HepG2 (cell line): ENCODE measurements at regions not wholly inside any gene's neighbourhood (a gene's known extent, or its start where the extent isn't known, plus 50 kb on each side); places are given as distances from the start of the nearest gene placed in this dataset.

Experiments used
- ATAC-seq: fragments of 200-7000 bp; cut with Tn5 transposase; 3 replicates; pipeline ENCODE4 v1.9.1; 2020; ENCODE audit warnings: mild to moderate bottlenecking, moderate library complexity
- BruUV-seq: library from RNA; stranded (reverse); fragments of 400-500 nt; replicated peaks from 2 replicates; lab custom pipeline; 2021; lab: Mats Ljungman, UMichigan
- CTCF ChIA-PET: fragments of 300-600 bp; formaldehyde crosslinking; extraction: SDS; loops from one replicate; lab custom pipeline; 2021; ENCODE audit warnings: low total read pairs, inconsistent platforms, low intra/inter-chr PET ratio; lab: Yijun Ruan, JAX
- POLR2A ChIA-PET: fragments of 350-600 bp; sonication (Branson Sonifier 250); formaldehyde crosslinking; loops from one replicate; lab custom pipeline; 2020; ENCODE audit warnings: antibody characterized with exemption, inconsistent platforms; lab: Yijun Ruan, JAX
- DNase-seq: peaks from one replicate; pipeline ENCODE4 v3.0.0-alpha.2; 2015; ENCODE audit warnings: low spot score
- FAIRE-seq: peaks from 3 replicates; lab custom pipeline; 2011; peaks lifted over from hg19 to GRCh38; lab: Jason Lieb, UNC
- H2AFZ ChIP-seq: one replicate; pipeline ENCODE4 v1.6.1; 2011; ENCODE audit warnings: low read length, inconsistent platforms
- H3K27ac ChIP-seq: fragments of 300-600 bp; 3 replicates; pipeline ENCODE4 v1.8.0; 2011; ENCODE audit warnings: mixed run types, mild to moderate bottlenecking, mixed read lengths, low read length, inconsistent platforms; ENCODE audit not compliant: insufficient read depth; ENCODE audit errors: extremely low read length
- H3K27me3 ChIP-seq, 2 experiments: fragments of 200-600 bp in 1 of 2; 2 replicates in 1 of 2; 3 replicates in 1 of 2; pipeline versions ENCODE4 v1.6.0 to v1.8.0; 2011; ENCODE audit warnings: low read length in 2 of 2, mild to moderate bottlenecking in 2 of 2, moderate library complexity in 2 of 2, inconsistent platforms in 1 of 2; ENCODE audit not compliant: insufficient read depth in 2 of 2, control insufficient read depth in 1 of 2
- H3K36me3 ChIP-seq, 2 experiments: fragments of 200-600 bp in 1 of 2; replicated peaks in 1 of 2; 2 replicates in 1 of 2; 3 replicates in 1 of 2; pipeline versions ENCODE4 v1.5.1 to v1.8.0; 2011; ENCODE audit warnings: low read length in 2 of 2, inconsistent platforms in 1 of 2; ENCODE audit not compliant: insufficient read depth in 2 of 2, control insufficient read depth in 1 of 2
- H3K4me1 ChIP-seq: 2 replicates; pipeline ENCODE4 v1.5.1; 2012; ENCODE audit warnings: low read length, inconsistent platforms; ENCODE audit not compliant: insufficient read depth
- H3K4me2 ChIP-seq: 2 replicates; pipeline ENCODE4 v1.6.0; 2011; ENCODE audit warnings: low read depth, low read length, inconsistent platforms
- H3K4me3 ChIP-seq, 3 experiments: fragments of 200-600 bp in 1 of 3; sonication (generic), shearing (Covaris generic) in 1 of 3; replicated peaks in 1 of 3; 2 replicates each; pipeline ENCODE4 v1.5.1; 2011 to 2016; ENCODE audit warnings: low read length in 3 of 3, inconsistent platforms in 2 of 3, low read depth in 2 of 3, mild to moderate bottlenecking in 2 of 3, control low read depth in 1 of 3, mixed read lengths in 1 of 3; ENCODE audit not compliant: insufficient read depth in 1 of 3
- H3K79me2 ChIP-seq: one replicate; pipeline ENCODE4 v1.6.1; 2011; ENCODE audit warnings: low read length, inconsistent platforms; ENCODE audit not compliant: insufficient read depth
- H3K9ac ChIP-seq: 2 replicates; pipeline ENCODE4 v1.6.0; 2011; ENCODE audit warnings: mild to moderate bottlenecking, low read depth, low read length, inconsistent platforms; ENCODE audit not compliant: insufficient read depth
- H3K9me3 ChIP-seq: 2 replicates; pipeline ENCODE4 v1.5.1; 2012; ENCODE audit warnings: mild to moderate bottlenecking, low read length
- H4K20me1 ChIP-seq: 2 replicates; pipeline ENCODE4 v1.6.0; 2011; ENCODE audit warnings: inconsistent platforms, mild to moderate bottlenecking, low read length, moderate library complexity; ENCODE audit not compliant: insufficient read depth
- FOXC1 ChIP-seq: sonication (generic); formaldehyde crosslinking; IDR thresholded peaks from 2 replicates; pipeline ENCODE4 v1.8.0; 2022; ENCODE audit warnings: mild to moderate bottlenecking, missing genetic modification reagents, borderline replicate concordance
- GATA4 ChIP-seq: sonication (generic); IDR thresholded peaks from 2 replicates; pipeline ENCODE4 v1.6.1; 2016; ENCODE audit warnings: antibody characterized with exemption, low read depth, borderline replicate concordance
- SATB2 ChIP-seq: sonication (generic); formaldehyde crosslinking; IDR thresholded peaks from 2 replicates; pipeline ENCODE4 v1.5.0; 2020; ENCODE audit warnings: missing genetic modification reagents
- SRSF1 ChIP-seq: fragments of 200-400 bp; formaldehyde crosslinking; optimal IDR thresholded peaks from 2 replicates; pipeline ENCODE3; 2017; ENCODE audit warnings: mild to moderate bottlenecking, low read depth, low read length, moderate library complexity
- ZFP37 ChIP-seq: sonication (generic); formaldehyde crosslinking; IDR thresholded peaks from 2 replicates; pipeline ENCODE4 v1.4.0; 2020; ENCODE audit warnings: missing genetic modification reagents, borderline replicate concordance
- ZNF124 ChIP-seq: sonication (generic); formaldehyde crosslinking; IDR thresholded peaks from 2 replicates; pipeline ENCODE4 v1.4.0; 2020; ENCODE audit warnings: missing genetic modification reagents
- ZNF343 ChIP-seq: sonication (generic); formaldehyde crosslinking; IDR thresholded peaks from 2 replicates; pipeline ENCODE4 v1.4.0; 2020; ENCODE audit warnings: mild to moderate bottlenecking, missing genetic modification reagents
- ZNF710 ChIP-seq: sonication (generic); formaldehyde crosslinking; IDR thresholded peaks from 2 replicates; pipeline ENCODE4 v1.5.0; 2020; ENCODE audit warnings: mild to moderate bottlenecking, missing genetic modification reagents, borderline replicate concordance
- WGBS: methylation state at CpG from one replicate; pipeline ENCODE4 v1.1.6; 2017; ENCODE audit warnings: low lambda C conversion rate; 5-methylcytosine and 5-hydroxymethylcytosine counted together
- in situ Hi-C: cut with HindIII; loops from 2 replicates; pipeline ENCODE4 v1.10.0; 2017; ENCODE audit warnings: low pct_unique_long_range_greater_than_20kb; ENCODE audit not compliant: extremely low pct_ligation_motif_present
- intact Hi-C: fragments of 100-400 bp; cut with micrococcal nuclease; formaldehyde crosslinking; loops from one replicate; pipeline ENCODE4 v1.10.0; 2022; ENCODE audit not compliant: unreplicated experiment
- TF ChIP-seq, protein P1 (sequence below): sonication (generic); formaldehyde crosslinking; IDR thresholded peaks from 2 replicates; pipeline ENCODE4 v1.5.0; 2020; ENCODE audit warnings: missing genetic modification reagents
- TF ChIP-seq, protein P2 (sequence below): sonication (generic); formaldehyde crosslinking; IDR thresholded peaks from 2 replicates; pipeline ENCODE4 v1.8.1; 2022; ENCODE audit warnings: low read depth, mild to moderate bottlenecking, missing genetic modification reagents
- TF ChIP-seq, protein P3 (sequence below): sonication (generic); formaldehyde crosslinking; IDR thresholded peaks from 2 replicates; pipeline ENCODE4 v1.4.0; 2020; ENCODE audit warnings: missing genetic modification reagents

- TF ChIP-seq ZNF710 (CRISPR knock-in tag): no peak
Measured at GRCh38 chr5:6289239-6289638, 89.1 kb downstream of the MED10 start (continued).

- H3K27ac ChIP-seq: no peak overlapping the region
- FAIRE-seq: no peak
- H2AFZ ChIP-seq: no peak overlapping the region
- H3K9me3 ChIP-seq: no peaks in the 10 kb centered on the region
- no peaks in the 10 kb centered on the region for H3K27me3 ChIP-seq
- no peaks in the 10 kb centered on the region for H3K36me3 ChIP-seq
- TF ChIP-seq, protein P1, sequence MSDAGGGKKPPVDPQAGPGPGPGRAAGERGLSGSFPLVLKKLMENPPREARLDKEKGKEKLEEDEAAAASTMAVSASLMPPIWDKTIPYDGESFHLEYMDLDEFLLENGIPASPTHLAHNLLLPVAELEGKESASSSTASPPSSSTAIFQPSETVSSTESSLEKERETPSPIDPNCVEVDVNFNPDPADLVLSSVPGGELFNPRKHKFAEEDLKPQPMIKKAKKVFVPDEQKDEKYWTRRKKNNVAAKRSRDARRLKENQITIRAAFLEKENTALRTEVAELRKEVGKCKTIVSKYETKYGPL (CRISPR knock-in tag): no peak
- no peak for TF ChIP-seq FOXC1
- TF ChIP-seq SRSF1: no peak
- no peak for TF ChIP-seq ZFP37 (CRISPR knock-in tag)
- TF ChIP-seq, protein P2, sequence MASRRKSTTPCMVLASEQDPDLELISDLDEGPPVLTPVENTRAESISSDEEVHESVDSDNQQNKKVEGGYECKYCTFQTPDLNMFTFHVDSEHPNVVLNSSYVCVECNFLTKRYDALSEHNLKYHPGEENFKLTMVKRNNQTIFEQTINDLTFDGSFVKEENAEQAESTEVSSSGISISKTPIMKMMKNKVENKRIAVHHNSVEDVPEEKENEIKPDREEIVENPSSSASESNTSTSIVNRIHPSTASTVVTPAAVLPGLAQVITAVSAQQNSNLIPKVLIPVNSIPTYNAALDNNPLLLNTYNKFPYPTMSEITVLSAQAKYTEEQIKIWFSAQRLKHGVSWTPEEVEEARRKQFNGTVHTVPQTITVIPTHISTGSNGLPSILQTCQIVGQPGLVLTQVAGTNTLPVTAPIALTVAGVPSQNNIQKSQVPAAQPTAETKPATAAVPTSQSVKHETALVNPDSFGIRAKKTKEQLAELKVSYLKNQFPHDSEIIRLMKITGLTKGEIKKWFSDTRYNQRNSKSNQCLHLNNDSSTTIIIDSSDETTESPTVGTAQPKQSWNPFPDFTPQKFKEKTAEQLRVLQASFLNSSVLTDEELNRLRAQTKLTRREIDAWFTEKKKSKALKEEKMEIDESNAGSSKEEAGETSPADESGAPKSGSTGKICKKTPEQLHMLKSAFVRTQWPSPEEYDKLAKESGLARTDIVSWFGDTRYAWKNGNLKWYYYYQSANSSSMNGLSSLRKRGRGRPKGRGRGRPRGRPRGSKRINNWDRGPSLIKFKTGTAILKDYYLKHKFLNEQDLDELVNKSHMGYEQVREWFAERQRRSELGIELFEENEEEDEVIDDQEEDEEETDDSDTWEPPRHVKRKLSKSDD (CRISPR knock-in tag): no peak
- TF ChIP-seq ZNF124: no peak
- no peak for TF ChIP-seq ZNF343 (CRISPR knock-in tag)
- TF ChIP-seq SATB2: no peak
- TF ChIP-seq, protein P3, sequence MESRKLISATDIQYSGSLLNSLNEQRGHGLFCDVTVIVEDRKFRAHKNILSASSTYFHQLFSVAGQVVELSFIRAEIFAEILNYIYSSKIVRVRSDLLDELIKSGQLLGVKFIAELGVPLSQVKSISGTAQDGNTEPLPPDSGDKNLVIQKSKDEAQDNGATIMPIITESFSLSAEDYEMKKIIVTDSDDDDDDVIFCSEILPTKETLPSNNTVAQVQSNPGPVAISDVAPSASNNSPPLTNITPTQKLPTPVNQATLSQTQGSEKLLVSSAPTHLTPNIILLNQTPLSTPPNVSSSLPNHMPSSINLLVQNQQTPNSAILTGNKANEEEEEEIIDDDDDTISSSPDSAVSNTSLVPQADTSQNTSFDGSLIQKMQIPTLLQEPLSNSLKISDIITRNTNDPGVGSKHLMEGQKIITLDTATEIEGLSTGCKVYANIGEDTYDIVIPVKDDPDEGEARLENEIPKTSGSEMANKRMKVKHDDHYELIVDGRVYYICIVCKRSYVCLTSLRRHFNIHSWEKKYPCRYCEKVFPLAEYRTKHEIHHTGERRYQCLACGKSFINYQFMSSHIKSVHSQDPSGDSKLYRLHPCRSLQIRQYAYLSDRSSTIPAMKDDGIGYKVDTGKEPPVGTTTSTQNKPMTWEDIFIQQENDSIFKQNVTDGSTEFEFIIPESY (CRISPR knock-in tag): no peak
- TF ChIP-seq GATA4: no peak
- TF ChIP-seq, all 625 proteins: peak for 0
- DNase-seq (no peak), ATAC-seq (no peak)
- H4K20me1 ChIP-seq: no peaks in the 10 kb centered on the region
- intact Hi-C loops (no loop called here), in situ Hi-C loops (no loop called here)
- CTCF ChIA-PET: no interaction called here
- no peaks in the 10 kb centered on the region for H3K79me2 ChIP-seq
- POLR2A ChIA-PET: no interaction called here
- BruUV-seq: no TSS peak
- no peak overlapping the region for H3K9ac ChIP-seq
- no peak overlapping the region for H3K4me3 ChIP-seq
- no peaks in the 10 kb centered on the region for H3K4me1 ChIP-seq
- no peak overlapping the region for H3K4me2 ChIP-seq
- 12% methylated on average over 6 of the region's 6 CpGs for WGBS
Measured at GRCh38 chr5:6287176-6287575, 91.2 kb downstream of the MED10 start.
